HG03378 (cell line): ENCODE measurements at regions not wholly inside any gene's neighbourhood (a gene's known extent, or its start where the extent isn't known, plus 50 kb on each side); places are given as distances from the start of the nearest gene placed in this dataset.

Source experiments
- ATAC-seq: cut with Tn5 transposase; IDR thresholded peaks from one replicate; pipeline ENCODE4 v1.9.1; 2021; ENCODE audit warnings: mild to moderate bottlenecking, moderate library complexity; ENCODE audit not compliant: unreplicated experiment

GRCh38 chr16:52597772-52598483 is 51.0 kb upstream of the TOX3 start:
- no peak for ATAC-seq

- no peak for ATAC-seq
Observed at GRCh38 chr16:52597073-52597771, 50.3 kb upstream of the TOX3 start.
